Parathyroid adenoma (tissue), 2 donors: ENCODE measurements at regions not wholly inside any gene's neighbourhood (a gene's known extent, or its start where the extent isn't known, plus 50 kb on each side); places are given as distances from the start of the nearest gene placed in this dataset.

ENCODE experiments used
- H2AFZ ChIP-seq: fragments of 300-600 bp; sonication (generic); one replicate; pipeline ENCODE4 v1.7.0; 2017; ENCODE audit warnings: antibody characterized with exemption, mild to moderate bottlenecking
- H3K27ac ChIP-seq: fragments of 300-600 bp; sonication (generic); one replicate; pipeline ENCODE4 v1.7.0; 2017
- H3K27me3 ChIP-seq: fragments of 300-600 bp; sonication (generic); one replicate; pipeline ENCODE4 v1.7.0; 2017; ENCODE audit warnings: low read length; ENCODE audit not compliant: control insufficient read depth, insufficient read depth
- H3K36me3 ChIP-seq: fragments of 300-600 bp; sonication (generic); one replicate; pipeline ENCODE4 v1.7.0; 2017; ENCODE audit warnings: low read length; ENCODE audit not compliant: control insufficient read depth, insufficient read depth
- H3K4me1 ChIP-seq: fragments of 300-600 bp; sonication (generic); one replicate; pipeline ENCODE4 v1.7.0; 2017; ENCODE audit warnings: control low read depth
- H3K4me2 ChIP-seq: fragments of 300-600 bp; sonication (generic); one replicate; pipeline ENCODE4 v1.7.0; 2017; ENCODE audit warnings: low read length
- H3K4me3 ChIP-seq: fragments of 300-600 bp; sonication (generic); one replicate; pipeline ENCODE4 v1.7.0; 2017; ENCODE audit warnings: low read depth, low read length
- H3K79me2 ChIP-seq: fragments of 300-600 bp; sonication (generic); one replicate; pipeline ENCODE4 v1.7.0; 2017; ENCODE audit warnings: control low read depth
- H3K9ac ChIP-seq: fragments of 300-600 bp; sonication (generic); one replicate; pipeline ENCODE4 v1.7.0; 2017; ENCODE audit warnings: mild to moderate bottlenecking
- H3K9me3 ChIP-seq: fragments of 300-600 bp; sonication (generic); one replicate; pipeline ENCODE4 v1.7.0; 2017; ENCODE audit warnings: low read length; ENCODE audit not compliant: control insufficient read depth
- CTCF ChIP-seq: fragments of 300-600 bp; sonication (generic); IDR thresholded peaks from one replicate; pipeline ENCODE4 v1.7.0; 2017; ENCODE audit warnings: antibody characterized with exemption, mild to moderate bottlenecking
- donor health status: primary hyperparathyroidism.

DNA sequence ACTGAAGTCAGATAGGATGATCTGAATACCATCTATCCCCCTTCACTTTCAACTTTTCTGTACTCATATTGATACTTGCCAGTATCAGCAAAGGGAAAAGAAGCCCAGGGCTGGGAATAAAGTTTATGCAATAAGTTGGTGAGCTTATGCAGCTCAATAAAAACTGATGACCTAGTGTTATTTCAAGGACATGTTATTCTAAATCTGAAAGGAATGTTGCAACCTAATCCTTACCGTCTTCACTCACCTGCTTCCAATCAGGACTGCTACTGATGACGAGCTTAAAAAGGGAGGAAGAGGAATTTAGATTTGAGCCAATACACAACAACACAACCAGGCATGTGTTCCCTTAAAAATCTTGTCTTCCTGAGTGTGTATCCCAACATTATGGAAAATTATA lies 419.9 kb downstream of the SPRY1 start:
- H3K36me3 ChIP-seq, result no peaks in the 10 kb centered on the region
- no peak overlapping the region for H3K4me3 ChIP-seq
- no peak overlapping the region for H3K4me2 ChIP-seq
- no peak overlapping the region for H3K9ac ChIP-seq
- H3K4me1 ChIP-seq, result peaks cover 5% of the 10 kb centered on the region
- no peaks in the 10 kb centered on the region for H3K9me3 ChIP-seq
- no peaks in the 10 kb centered on the region for H3K27me3 ChIP-seq
- H3K79me2 ChIP-seq, result no peaks in the 10 kb centered on the region
- H3K27ac ChIP-seq, result peak overlapping the region; percentile 75
- H2AFZ ChIP-seq, result peak overlapping the region; percentile 62
- TF ChIP-seq CTCF, result no peak

DNA sequence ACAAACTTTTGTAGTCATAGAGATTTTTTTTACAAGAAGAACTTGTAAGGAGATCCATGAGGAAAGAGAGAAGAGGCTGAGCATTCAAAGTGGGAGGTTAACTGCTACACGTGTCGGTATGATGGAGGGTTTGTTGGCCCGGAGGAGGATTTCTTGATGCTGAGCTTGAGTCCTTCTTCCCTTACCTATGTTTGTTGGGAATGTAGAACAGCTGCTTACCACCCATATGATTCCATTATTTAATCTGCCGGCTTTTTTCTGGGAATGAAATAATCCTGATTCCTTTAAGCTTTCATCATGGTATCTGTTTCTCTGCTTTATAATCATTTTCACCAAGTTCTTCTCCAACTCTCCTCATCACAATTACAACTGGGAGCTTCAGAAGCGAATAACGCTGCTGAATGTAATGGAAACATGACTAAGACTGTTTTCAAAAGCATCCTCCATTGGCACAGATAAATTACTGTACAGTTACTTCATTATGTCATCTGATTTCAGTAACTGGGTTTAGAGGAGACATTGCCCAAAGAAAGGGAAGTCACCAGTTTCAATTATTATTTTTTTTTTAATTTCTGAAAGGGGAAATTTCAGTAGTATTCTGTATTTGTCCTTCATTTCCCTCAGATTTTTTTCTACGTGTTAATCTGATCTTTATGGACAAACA lies 420.6 kb downstream of the SPRY1 start:
- peak overlapping the region; percentile 62 for H2AFZ ChIP-seq
- no peaks in the 10 kb centered on the region for H3K79me2 ChIP-seq
- no peaks in the 10 kb centered on the region for H3K36me3 ChIP-seq
- no peak overlapping the region for H3K4me2 ChIP-seq
- no peaks in the 10 kb centered on the region for H3K27me3 ChIP-seq
- H3K4me1 ChIP-seq, result peaks cover 5% of the 10 kb centered on the region
- no peak for TF ChIP-seq CTCF
- no peak overlapping the region for H3K9ac ChIP-seq
- H3K27ac ChIP-seq, result peak overlapping the region; percentile 75
- no peaks in the 10 kb centered on the region for H3K9me3 ChIP-seq
- no peak overlapping the region for H3K4me3 ChIP-seq

- H3K4me1 ChIP-seq, result peaks cover 5% of the 10 kb centered on the region
- no peaks in the 10 kb centered on the region for H3K79me2 ChIP-seq
- TF ChIP-seq CTCF, result no peak
- no peaks in the 10 kb centered on the region for H3K9me3 ChIP-seq
- no peak overlapping the region for H3K4me3 ChIP-seq
- H2AFZ ChIP-seq, result no peak overlapping the region
- H3K4me2 ChIP-seq, result no peak overlapping the region
- H3K27me3 ChIP-seq, result no peaks in the 10 kb centered on the region
- H3K27ac ChIP-seq, result no peak overlapping the region
- H3K9ac ChIP-seq, result no peak overlapping the region
- no peaks in the 10 kb centered on the region for H3K36me3 ChIP-seq
Measured at GRCh38 chr4:123819362-123820035, 422.9 kb downstream of the SPRY1 start.

- Histone ChIP-seq H3K27me3 (no peaks in the 10 kb centered on the region), H3K4me3 (no peak overlapping the region), H3K79me2 (no peaks in the 10 kb centered on the region), H2AFZ (no peak overlapping the region), H3K9ac (no peak overlapping the region), H3K4me2 (no peak overlapping the region), H3K9me3 (no peaks in the 10 kb centered on the region), H3K27ac (peak overlapping the region; percentile 1), H3K4me1 (peaks cover under 1% of the 10 kb centered on the region), H3K36me3 (no peaks in the 10 kb centered on the region)
- no peak for TF ChIP-seq CTCF
Measured at GRCh38 chr4:123821861-123822260, 425.3 kb downstream of the SPRY1 start.

DNA sequence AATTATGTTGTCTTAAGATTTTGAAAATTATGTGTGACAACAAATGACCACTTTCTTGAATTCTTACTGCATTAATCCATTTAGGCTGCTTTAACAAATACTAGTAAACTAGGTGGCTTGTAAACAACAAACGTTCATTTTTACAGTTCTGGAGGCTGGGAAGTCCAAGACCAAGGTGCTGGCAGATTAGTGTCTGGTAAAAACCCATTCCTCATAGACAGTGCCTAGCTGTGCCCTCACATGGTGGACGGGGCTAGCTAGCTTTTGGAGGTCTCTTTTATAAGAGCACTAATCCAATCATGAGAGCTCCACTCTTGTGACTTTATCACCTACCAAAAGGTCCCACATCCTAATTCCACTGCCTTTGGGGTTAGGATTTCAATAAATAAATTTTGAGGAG lies 425.8 kb downstream of the SPRY1 start:
- no peaks in the 10 kb centered on the region for H3K79me2 ChIP-seq
- H3K27ac ChIP-seq, result peak overlapping the region; percentile 1
- no peaks in the 10 kb centered on the region for H3K27me3 ChIP-seq
- H3K4me2 ChIP-seq, result no peak overlapping the region
- H3K4me3 ChIP-seq, result no peak overlapping the region
- no peak overlapping the region for H3K9ac ChIP-seq
- no peak for TF ChIP-seq CTCF
- no peaks in the 10 kb centered on the region for H3K9me3 ChIP-seq
- H3K4me1 ChIP-seq, result peaks cover 3% of the 10 kb centered on the region
- no peaks in the 10 kb centered on the region for H3K36me3 ChIP-seq
- no peak overlapping the region for H2AFZ ChIP-seq
